ENCODE measurements at regions not wholly inside any gene's neighbourhood (a gene's known extent, or its start where the extent isn't known, plus 50 kb on each side); places are given as distances from the start of the nearest gene placed in this dataset.

DNA sequence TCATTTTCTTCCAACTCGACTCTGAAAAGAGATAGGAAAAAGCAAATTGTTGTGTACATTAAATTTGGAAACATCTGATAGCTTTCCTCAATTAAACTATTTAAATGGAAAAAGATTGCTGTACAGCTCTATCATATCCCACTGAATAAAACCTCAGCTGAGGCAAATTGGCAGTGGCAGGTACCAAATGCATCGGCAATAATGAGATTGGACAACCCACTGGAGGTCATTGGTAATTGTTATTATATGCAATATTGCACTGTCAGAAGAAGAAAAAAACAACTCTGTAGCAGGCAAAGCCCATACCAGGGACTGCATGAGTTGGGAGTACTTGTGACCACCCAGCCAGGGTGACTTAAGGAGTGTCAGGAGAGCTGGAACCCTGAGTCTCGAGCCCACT, 291.6 kb upstream of the SKOR2 start:
- TF ChIP-seq ZFP30 (CRISPR knock-in tag; IDR thresholded peaks at IDR 0.05) (no peak), CSDC2 (CRISPR knock-in tag; IDR thresholded peaks at IDR 0.05) (no peak), TOX (CRISPR knock-in tag; IDR thresholded peaks at IDR 0.05; ENCODE audit: borderline replicate concordance) (no peak), ZFP3 (CRISPR knock-in tag; IDR thresholded peaks at IDR 0.05) (no peak), ISL1 (CRISPR knock-in tag; IDR thresholded peaks at IDR 0.05) (no peak), PPARA (CRISPR knock-in tag; IDR thresholded peaks at IDR 0.05; ENCODE audit: borderline replicate concordance) (no peak), TCF4 (CRISPR knock-in tag; IDR thresholded peaks at IDR 0.05; ENCODE audit: borderline replicate concordance) (no peak), OSR1 (CRISPR knock-in tag; IDR thresholded peaks at IDR 0.05) (no peak), ZNF70 (CRISPR knock-in tag; IDR thresholded peaks at IDR 0.05) (no peak), ARNTL (CRISPR knock-in tag; IDR thresholded peaks at IDR 0.05; ENCODE audit: borderline replicate concordance, low read depth) (no peak), ZNF565 (CRISPR knock-in tag; conservative IDR thresholded peaks at IDR 0.05; ENCODE audit: low read depth) (no peak), ZNF8 (CRISPR knock-in tag; IDR thresholded peaks at IDR 0.05) (no peak)
- TF ChIP-seq, protein P1, sequence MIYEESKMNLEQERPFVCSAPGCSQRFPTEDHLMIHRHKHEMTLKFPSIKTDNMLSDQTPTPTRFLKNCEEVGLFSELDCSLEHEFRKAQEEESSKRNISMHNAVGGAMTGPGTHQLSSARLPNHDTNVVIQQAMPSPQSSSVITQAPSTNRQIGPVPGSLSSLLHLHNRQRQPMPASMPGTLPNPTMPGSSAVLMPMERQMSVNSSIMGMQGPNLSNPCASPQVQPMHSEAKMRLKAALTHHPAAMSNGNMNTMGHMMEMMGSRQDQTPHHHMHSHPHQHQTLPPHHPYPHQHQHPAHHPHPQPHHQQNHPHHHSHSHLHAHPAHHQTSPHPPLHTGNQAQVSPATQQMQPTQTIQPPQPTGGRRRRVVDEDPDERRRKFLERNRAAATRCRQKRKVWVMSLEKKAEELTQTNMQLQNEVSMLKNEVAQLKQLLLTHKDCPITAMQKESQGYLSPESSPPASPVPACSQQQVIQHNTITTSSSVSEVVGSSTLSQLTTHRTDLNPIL (CRISPR knock-in tag; IDR thresholded peaks at IDR 0.05; ENCODE audit: low read depth) = no peak
- TF ChIP-seq, protein P2, sequence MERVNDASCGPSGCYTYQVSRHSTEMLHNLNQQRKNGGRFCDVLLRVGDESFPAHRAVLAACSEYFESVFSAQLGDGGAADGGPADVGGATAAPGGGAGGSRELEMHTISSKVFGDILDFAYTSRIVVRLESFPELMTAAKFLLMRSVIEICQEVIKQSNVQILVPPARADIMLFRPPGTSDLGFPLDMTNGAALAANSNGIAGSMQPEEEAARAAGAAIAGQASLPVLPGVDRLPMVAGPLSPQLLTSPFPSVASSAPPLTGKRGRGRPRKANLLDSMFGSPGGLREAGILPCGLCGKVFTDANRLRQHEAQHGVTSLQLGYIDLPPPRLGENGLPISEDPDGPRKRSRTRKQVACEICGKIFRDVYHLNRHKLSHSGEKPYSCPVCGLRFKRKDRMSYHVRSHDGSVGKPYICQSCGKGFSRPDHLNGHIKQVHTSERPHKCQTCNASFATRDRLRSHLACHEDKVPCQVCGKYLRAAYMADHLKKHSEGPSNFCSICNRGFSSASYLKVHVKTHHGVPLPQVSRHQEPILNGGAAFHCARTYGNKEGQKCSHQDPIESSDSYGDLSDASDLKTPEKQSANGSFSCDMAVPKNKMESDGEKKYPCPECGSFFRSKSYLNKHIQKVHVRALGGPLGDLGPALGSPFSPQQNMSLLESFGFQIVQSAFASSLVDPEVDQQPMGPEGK (CRISPR knock-in tag; IDR thresholded peaks at IDR 0.05; ENCODE audit: borderline replicate concordance) = no peak
- TF ChIP-seq, protein P3, sequence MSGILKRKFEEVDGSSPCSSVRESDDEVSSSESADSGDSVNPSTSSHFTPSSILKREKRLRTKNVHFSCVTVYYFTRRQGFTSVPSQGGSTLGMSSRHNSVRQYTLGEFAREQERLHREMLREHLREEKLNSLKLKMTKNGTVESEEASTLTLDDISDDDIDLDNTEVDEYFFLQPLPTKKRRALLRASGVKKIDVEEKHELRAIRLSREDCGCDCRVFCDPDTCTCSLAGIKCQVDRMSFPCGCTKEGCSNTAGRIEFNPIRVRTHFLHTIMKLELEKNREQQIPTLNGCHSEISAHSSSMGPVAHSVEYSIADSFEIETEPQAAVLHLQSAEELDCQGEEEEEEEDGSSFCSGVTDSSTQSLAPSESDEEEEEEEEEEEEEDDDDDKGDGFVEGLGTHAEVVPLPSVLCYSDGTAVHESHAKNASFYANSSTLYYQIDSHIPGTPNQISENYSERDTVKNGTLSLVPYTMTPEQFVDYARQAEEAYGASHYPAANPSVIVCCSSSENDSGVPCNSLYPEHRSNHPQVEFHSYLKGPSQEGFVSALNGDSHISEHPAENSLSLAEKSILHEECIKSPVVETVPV (CRISPR knock-in tag; IDR thresholded peaks at IDR 0.05) = no peak
- TF ChIP-seq, protein P4, sequence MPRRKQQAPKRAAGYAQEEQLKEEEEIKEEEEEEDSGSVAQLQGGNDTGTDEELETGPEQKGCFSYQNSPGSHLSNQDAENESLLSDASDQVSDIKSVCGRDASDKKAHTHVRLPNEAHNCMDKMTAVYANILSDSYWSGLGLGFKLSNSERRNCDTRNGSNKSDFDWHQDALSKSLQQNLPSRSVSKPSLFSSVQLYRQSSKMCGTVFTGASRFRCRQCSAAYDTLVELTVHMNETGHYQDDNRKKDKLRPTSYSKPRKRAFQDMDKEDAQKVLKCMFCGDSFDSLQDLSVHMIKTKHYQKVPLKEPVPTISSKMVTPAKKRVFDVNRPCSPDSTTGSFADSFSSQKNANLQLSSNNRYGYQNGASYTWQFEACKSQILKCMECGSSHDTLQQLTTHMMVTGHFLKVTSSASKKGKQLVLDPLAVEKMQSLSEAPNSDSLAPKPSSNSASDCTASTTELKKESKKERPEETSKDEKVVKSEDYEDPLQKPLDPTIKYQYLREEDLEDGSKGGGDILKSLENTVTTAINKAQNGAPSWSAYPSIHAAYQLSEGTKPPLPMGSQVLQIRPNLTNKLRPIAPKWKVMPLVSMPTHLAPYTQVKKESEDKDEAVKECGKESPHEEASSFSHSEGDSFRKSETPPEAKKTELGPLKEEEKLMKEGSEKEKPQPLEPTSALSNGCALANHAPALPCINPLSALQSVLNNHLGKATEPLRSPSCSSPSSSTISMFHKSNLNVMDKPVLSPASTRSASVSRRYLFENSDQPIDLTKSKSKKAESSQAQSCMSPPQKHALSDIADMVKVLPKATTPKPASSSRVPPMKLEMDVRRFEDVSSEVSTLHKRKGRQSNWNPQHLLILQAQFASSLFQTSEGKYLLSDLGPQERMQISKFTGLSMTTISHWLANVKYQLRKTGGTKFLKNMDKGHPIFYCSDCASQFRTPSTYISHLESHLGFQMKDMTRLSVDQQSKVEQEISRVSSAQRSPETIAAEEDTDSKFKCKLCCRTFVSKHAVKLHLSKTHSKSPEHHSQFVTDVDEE (CRISPR knock-in tag; IDR thresholded peaks at IDR 0.05) = no peak
- ATAC-seq = no peak

DNA sequence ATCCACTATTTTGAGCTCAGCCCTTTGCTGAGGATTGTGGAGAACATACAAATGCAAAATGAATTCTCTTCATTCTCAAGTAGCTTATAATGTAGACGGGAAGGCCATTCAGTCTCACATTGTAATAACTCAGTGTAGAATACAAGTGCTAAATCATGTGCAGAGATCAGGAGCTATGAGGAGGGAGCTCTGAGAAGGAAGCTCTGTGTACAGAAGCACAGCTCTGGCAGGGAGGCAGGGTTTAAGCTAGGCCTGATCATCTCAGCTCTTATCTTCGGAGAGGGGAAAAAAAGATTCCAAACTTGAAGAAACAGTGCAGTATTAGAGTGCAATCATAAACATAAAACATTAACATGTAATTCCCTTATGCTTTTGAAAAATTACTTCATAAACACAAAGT, 291.1 kb upstream of the SKOR2 start:
- ATAC-seq = no peak
- TF ChIP-seq GLIS3 (CRISPR knock-in tag; IDR thresholded peaks at IDR 0.05) (no peak), ZFP30 (CRISPR knock-in tag; IDR thresholded peaks at IDR 0.05) (no peak), SNAI2 (CRISPR knock-in tag; IDR thresholded peaks at IDR 0.05) (no peak), ISL1 (CRISPR knock-in tag; IDR thresholded peaks at IDR 0.05) (no peak)
- TF ChIP-seq, protein P3 (CRISPR knock-in tag; IDR thresholded peaks at IDR 0.05) = no peak

DNA sequence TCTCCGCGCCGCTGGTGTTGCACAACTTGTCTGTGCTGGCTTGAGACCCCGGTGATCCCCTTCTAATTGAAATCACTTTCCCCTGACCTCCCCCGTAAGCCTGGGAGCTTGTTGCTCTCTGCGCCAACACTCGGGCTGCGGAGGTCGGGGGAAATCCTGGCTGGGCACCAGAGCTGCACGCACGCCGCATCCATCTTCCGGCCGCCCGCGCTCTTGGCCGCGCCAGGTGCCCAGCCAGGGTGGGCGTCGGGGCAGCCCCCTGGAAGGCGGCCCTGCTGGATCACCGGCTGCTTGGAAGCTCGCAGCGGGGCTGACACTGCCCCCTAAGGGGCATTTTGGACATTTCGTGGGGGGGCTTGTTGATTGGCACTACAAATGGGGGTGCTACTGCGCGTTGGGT, 280.3 kb upstream of the SKOR2 start:
- ATAC-seq = no peak
- TF ChIP-seq SNAI2 (CRISPR knock-in tag; IDR thresholded peaks at IDR 0.05) = no peak
- no peak for TF ChIP-seq TOX (CRISPR knock-in tag; IDR thresholded peaks at IDR 0.05; ENCODE audit: borderline replicate concordance)
- TF ChIP-seq TCF4 (CRISPR knock-in tag; IDR thresholded peaks at IDR 0.05; ENCODE audit: borderline replicate concordance) = no peak
- TF ChIP-seq ARNTL (CRISPR knock-in tag; IDR thresholded peaks at IDR 0.05; ENCODE audit: borderline replicate concordance, low read depth) = no peak
- TF ChIP-seq PPARA (CRISPR knock-in tag; IDR thresholded peaks at IDR 0.05; ENCODE audit: borderline replicate concordance) = no peak
- no peak for TF ChIP-seq CSDC2 (CRISPR knock-in tag; IDR thresholded peaks at IDR 0.05)
- TF ChIP-seq GLIS3 (CRISPR knock-in tag; IDR thresholded peaks at IDR 0.05) = no peak
- TF ChIP-seq ZC3H10 (CRISPR knock-in tag; IDR thresholded peaks at IDR 0.05) = no peak

DNA sequence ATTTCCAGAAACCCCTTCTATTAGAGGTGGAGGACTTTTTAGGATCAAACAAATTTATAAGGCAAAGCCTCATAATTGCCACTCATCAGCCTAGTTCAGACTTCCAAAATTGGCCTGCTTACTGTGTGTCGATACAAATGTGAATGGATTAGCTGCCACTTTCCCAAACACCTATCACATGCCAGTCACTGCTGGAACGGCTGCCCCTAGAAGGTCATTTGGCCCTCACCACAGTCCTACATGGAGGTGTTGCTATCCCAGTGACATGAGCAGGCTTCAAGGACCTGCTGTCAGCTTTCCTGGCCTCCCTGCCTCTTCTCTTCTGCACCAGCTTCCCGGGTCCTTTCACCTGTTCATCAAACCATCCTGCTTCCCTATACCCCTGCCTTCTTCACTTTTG, 279.2 kb upstream of the SKOR2 start:
- ATAC-seq = no peak
- no peak for TF ChIP-seq ARNTL (CRISPR knock-in tag; IDR thresholded peaks at IDR 0.05; ENCODE audit: borderline replicate concordance, low read depth)
- no peak for TF ChIP-seq SNAI2 (CRISPR knock-in tag; IDR thresholded peaks at IDR 0.05)
- no peak for TF ChIP-seq ZC3H10 (CRISPR knock-in tag; IDR thresholded peaks at IDR 0.05)
- TF ChIP-seq ZNF565 (CRISPR knock-in tag; conservative IDR thresholded peaks at IDR 0.05; ENCODE audit: low read depth) = no peak
- no peak for TF ChIP-seq BACH2 (CRISPR knock-in tag; IDR thresholded peaks at IDR 0.05; ENCODE audit: borderline replicate concordance)
- no peak for TF ChIP-seq ZFP30 (CRISPR knock-in tag; IDR thresholded peaks at IDR 0.05)
- TF ChIP-seq ESRRG (CRISPR knock-in tag; IDR thresholded peaks at IDR 0.05) = no peak
- no peak for TF ChIP-seq TCF4 (CRISPR knock-in tag; IDR thresholded peaks at IDR 0.05; ENCODE audit: borderline replicate concordance)
- no peak for TF ChIP-seq ISL1 (CRISPR knock-in tag; IDR thresholded peaks at IDR 0.05)
- TF ChIP-seq, protein P5, sequence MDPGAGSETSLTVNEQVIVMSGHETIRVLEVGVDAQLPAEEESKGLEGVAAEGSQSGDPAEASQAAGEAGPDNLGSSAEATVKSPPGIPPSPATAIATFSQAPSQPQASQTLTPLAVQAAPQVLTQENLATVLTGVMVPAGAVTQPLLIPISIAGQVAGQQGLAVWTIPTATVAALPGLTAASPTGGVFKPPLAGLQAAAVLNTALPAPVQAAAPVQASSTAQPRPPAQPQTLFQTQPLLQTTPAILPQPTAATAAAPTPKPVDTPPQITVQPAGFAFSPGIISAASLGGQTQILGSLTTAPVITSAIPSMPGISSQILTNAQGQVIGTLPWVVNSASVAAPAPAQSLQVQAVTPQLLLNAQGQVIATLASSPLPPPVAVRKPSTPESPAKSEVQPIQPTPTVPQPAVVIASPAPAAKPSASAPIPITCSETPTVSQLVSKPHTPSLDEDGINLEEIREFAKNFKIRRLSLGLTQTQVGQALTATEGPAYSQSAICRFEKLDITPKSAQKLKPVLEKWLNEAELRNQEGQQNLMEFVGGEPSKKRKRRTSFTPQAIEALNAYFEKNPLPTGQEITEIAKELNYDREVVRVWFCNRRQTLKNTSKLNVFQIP (CRISPR knock-in tag; IDR thresholded peaks at IDR 0.05; ENCODE audit: borderline replicate concordance, low read depth) = no peak
- no peak for TF ChIP-seq ZFP3 (CRISPR knock-in tag; IDR thresholded peaks at IDR 0.05)
- TF ChIP-seq RARB (CRISPR knock-in tag; IDR thresholded peaks at IDR 0.05) = no peak
